SK-N-MC (cell line): ENCODE measurements at regions not wholly inside any gene's neighbourhood (a gene's known extent, or its start where the extent isn't known, plus 50 kb on each side); places are given as distances from the start of the nearest gene placed in this dataset.

ENCODE experiments used
- DNase-seq: peaks from one replicate; pipeline ENCODE4 v3.0.0-alpha.2; 2011; ENCODE audit warnings: low read depth, low spot score
- H3K27ac ChIP-seq: fragments of 200-600 bp; sonication (generic); 2 replicates; pipeline ENCODE4 v1.5.1; 2016; ENCODE audit warnings: mixed run types
- H3K36me3 ChIP-seq: fragments of 200-600 bp; sonication (generic); 2 replicates; pipeline ENCODE4 v1.6.1; 2017; ENCODE audit warnings: antibody characterized with exemption, low read length, mixed read lengths; ENCODE audit not compliant: insufficient read depth
- H3K4me3 ChIP-seq: fragments of 200-600 bp; sonication (generic); 2 replicates; pipeline ENCODE4 v1.5.1; 2016
- H3K9ac ChIP-seq: fragments of 200-600 bp; sonication (generic); 2 replicates; pipeline ENCODE4 v1.8.0; 2017; ENCODE audit warnings: mixed run types, mixed read lengths; ENCODE audit not compliant: insufficient read length
- H3K9me3 ChIP-seq: fragments of 200-600 bp; sonication (generic); 2 replicates; pipeline ENCODE4 v1.6.1; 2017; ENCODE audit warnings: low read depth, mild to moderate bottlenecking, antibody characterized with exemption, low read length, moderate library complexity, mixed read lengths
- EZH2 ChIP-seq: fragments of 200-600 bp; sonication (generic); IDR thresholded peaks from one replicate; pipeline ENCODE4 v1.6.1; 2017; ENCODE audit warnings: antibody characterized with exemption
- FOXP2 ChIP-seq: optimal IDR thresholded peaks from 2 replicates; pipeline ENCODE3; 2011; ENCODE audit warnings: mild to moderate bottlenecking, moderate library complexity; ENCODE audit not compliant: insufficient read depth; ENCODE audit errors: extremely low read length, control extremely low read depth
- POLR2AphosphoS5 ChIP-seq: IDR thresholded peaks from 2 replicates; pipeline ENCODE4 v1.6.1; 2012; ENCODE audit warnings: mild to moderate bottlenecking, low read depth, low read length, borderline replicate concordance

- no peak overlapping the region for H3K27ac ChIP-seq
- H3K9ac ChIP-seq = no peak overlapping the region
- H3K9me3 ChIP-seq = no peaks in the 10 kb centered on the region
- H3K36me3 ChIP-seq = no peaks in the 10 kb centered on the region
- TF ChIP-seq EZH2 = no peak
- no peak for TF ChIP-seq FOXP2
- TF ChIP-seq POLR2AphosphoS5 = no peak
- no peak overlapping the region for H3K4me3 ChIP-seq
- DNase-seq = no peak
Measured at GRCh38 chr12:91542666-91543065, 360.0 kb upstream of the DCN start.

- Histone ChIP-seq H3K27ac (no peak overlapping the region), H3K9ac (no peak overlapping the region), H3K36me3 (no peaks in the 10 kb centered on the region), H3K9me3 (no peaks in the 10 kb centered on the region), H3K4me3 (no peak overlapping the region)
- DNase-seq = no peak
- TF ChIP-seq FOXP2 (no peak), EZH2 (no peak), POLR2AphosphoS5 (no peak)
Measured at GRCh38 chr12:91542067-91542466, 359.4 kb upstream of the DCN start.

GRCh38 chr12:91538418-91538817 is 355.8 kb upstream of the DCN start:
- H3K36me3 ChIP-seq = no peaks in the 10 kb centered on the region
- H3K27ac ChIP-seq = no peak overlapping the region
- no peak for TF ChIP-seq POLR2AphosphoS5
- no peak for DNase-seq
- H3K9ac ChIP-seq = no peak overlapping the region
- no peaks in the 10 kb centered on the region for H3K9me3 ChIP-seq
- H3K4me3 ChIP-seq = no peak overlapping the region

GRCh38 chr12:91533366-91533765 is 350.7 kb upstream of the DCN start:
- no peak overlapping the region for H3K9ac ChIP-seq
- H3K27ac ChIP-seq = no peak overlapping the region
- 0 out of 2 replicates have a peak, but pooled peaks cover 5% of the 10 kb centered on the region for H3K9me3 ChIP-seq
- DNase-seq = no peak
- TF ChIP-seq POLR2AphosphoS5 (no peak), FOXP2 (no peak), EZH2 (no peak)
- no peak overlapping the region for H3K4me3 ChIP-seq
- H3K36me3 ChIP-seq = no peaks in the 10 kb centered on the region

- Histone ChIP-seq H3K4me3 (no peak overlapping the region), H3K36me3 (no peaks in the 10 kb centered on the region), H3K9ac (no peak overlapping the region), H3K9me3 (0 out of 2 replicates have a peak, but pooled peaks cover 5% of the 10 kb centered on the region), H3K27ac (no peak overlapping the region)
- DNase-seq = no peak
- TF ChIP-seq EZH2 (no peak), POLR2AphosphoS5 (no peak), FOXP2 (no peak)
Measured at GRCh38 chr12:91529829-91530228, 347.2 kb upstream of the DCN start.

- DNase-seq = no peak
- no peak overlapping the region for H3K27ac ChIP-seq
- no peak overlapping the region for H3K4me3 ChIP-seq
- no peak overlapping the region for H3K9ac ChIP-seq
- TF ChIP-seq POLR2AphosphoS5 = no peak
- no peak for TF ChIP-seq FOXP2
- TF ChIP-seq EZH2 = no peak
- H3K9me3 ChIP-seq = no peaks in the 10 kb centered on the region
- H3K36me3 ChIP-seq = no peaks in the 10 kb centered on the region
Measured at GRCh38 chr12:91523831-91524230, 341.2 kb upstream of the DCN start.

GRCh38 chr12:91516695-91517047 is 334.1 kb upstream of the DCN start:
- H3K9me3 ChIP-seq = no peaks in the 10 kb centered on the region
- DNase-seq = no peak
- H3K36me3 ChIP-seq = no peaks in the 10 kb centered on the region
- H3K27ac ChIP-seq = no peak overlapping the region
- H3K4me3 ChIP-seq = no peak overlapping the region
- H3K9ac ChIP-seq = no peak overlapping the region
- TF ChIP-seq EZH2 (no peak), POLR2AphosphoS5 (no peak), FOXP2 (no peak)

- Histone ChIP-seq H3K36me3 (no peaks in the 10 kb centered on the region), H3K4me3 (no peak overlapping the region)
- no peak for DNase-seq
Measured at GRCh38 chr12:91515944-91516694, 333.5 kb upstream of the DCN start.

GRCh38 chr12:91513313-91513712 is 330.7 kb upstream of the DCN start:
- Histone ChIP-seq H3K36me3 (no peaks in the 10 kb centered on the region), H3K4me3 (no peak overlapping the region), H3K9me3 (no peaks in the 10 kb centered on the region), H3K9ac (no peak overlapping the region), H3K27ac (no peak overlapping the region)
- no peak for DNase-seq
- no peak for TF ChIP-seq FOXP2
- no peak for TF ChIP-seq POLR2AphosphoS5
- TF ChIP-seq EZH2 = no peak

More at GRCh38 chr12:91515944-91516694, 333.5 kb upstream of the DCN start:
- Histone ChIP-seq H3K9ac (no peak overlapping the region), H3K27ac (no peak overlapping the region), H3K9me3 (no peaks in the 10 kb centered on the region)
- TF ChIP-seq FOXP2 (no peak), EZH2 (no peak), POLR2AphosphoS5 (no peak)
